ENCODE measurements at regions not wholly inside any gene's neighbourhood (a gene's known extent, or its start where the extent isn't known, plus 50 kb on each side); places are given as distances from the start of the nearest gene placed in this dataset.

DNA sequence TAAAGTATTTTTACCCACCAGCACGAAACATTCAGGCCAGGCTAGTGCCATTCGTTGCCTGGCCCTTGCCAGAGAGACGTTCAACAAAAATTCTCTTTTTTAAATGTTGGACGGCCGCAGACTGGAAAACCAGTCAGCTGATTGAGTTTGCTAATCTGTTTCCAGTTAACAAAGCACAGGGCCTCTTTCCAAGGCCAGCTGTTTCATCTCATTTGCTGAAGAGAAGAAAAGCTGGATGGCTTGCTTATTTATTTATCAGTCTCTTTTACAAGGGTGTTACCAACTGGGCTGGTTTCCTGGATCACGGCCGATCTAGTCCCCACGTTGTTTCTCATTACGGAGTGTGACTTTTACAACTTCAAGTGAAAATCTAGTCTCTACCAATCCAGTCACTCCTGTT lies 418.7 kb upstream of the DYNLRB2 start:
- no peak for TF ChIP-seq EZH2 (IDR thresholded peaks at IDR 0.05; ENCODE audit: borderline replicate concordance, insufficient read depth, low read depth, low read length, poor library complexity, severe bottlenecking)
- TF ChIP-seq, protein P1, sequence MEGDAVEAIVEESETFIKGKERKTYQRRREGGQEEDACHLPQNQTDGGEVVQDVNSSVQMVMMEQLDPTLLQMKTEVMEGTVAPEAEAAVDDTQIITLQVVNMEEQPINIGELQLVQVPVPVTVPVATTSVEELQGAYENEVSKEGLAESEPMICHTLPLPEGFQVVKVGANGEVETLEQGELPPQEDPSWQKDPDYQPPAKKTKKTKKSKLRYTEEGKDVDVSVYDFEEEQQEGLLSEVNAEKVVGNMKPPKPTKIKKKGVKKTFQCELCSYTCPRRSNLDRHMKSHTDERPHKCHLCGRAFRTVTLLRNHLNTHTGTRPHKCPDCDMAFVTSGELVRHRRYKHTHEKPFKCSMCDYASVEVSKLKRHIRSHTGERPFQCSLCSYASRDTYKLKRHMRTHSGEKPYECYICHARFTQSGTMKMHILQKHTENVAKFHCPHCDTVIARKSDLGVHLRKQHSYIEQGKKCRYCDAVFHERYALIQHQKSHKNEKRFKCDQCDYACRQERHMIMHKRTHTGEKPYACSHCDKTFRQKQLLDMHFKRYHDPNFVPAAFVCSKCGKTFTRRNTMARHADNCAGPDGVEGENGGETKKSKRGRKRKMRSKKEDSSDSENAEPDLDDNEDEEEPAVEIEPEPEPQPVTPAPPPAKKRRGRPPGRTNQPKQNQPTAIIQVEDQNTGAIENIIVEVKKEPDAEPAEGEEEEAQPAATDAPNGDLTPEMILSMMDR (IDR thresholded peaks at IDR 0.05): no peak
